ENCODE measurements at regions not wholly inside any gene's neighbourhood (a gene's known extent, or its start where the extent isn't known, plus 50 kb on each side); places are given as distances from the start of the nearest gene placed in this dataset.

GRCh38 chr13:81425286-81425685, 1084.4 kb upstream of the SPRY2 start:
- H3K27me3 ChIP-seq (ENCODE audit: control insufficient read depth in 4 of 4, insufficient read depth in 4 of 4, low read length in 3 of 4), result no peaks in the 10 kb centered on the region
- TF ChIP-seq GABPA (IDR thresholded peaks at IDR 0.05 in 1 of 2, conservative IDR thresholded peaks at IDR 0.05 in 1 of 2) (no peak), MAX (IDR thresholded peaks at IDR 0.05) (no peak), RAD21 (IDR thresholded peaks at IDR 0.05) (no peak), ATF3 (IDR thresholded peaks at IDR 0.05) (no peak), FOXA2 (IDR thresholded peaks at IDR 0.05) (no peak), CTCF (IDR thresholded peaks at IDR 0.05; ENCODE audit: low read depth, low read length, missing input control) (no peak), FOXA1 (IDR thresholded peaks at IDR 0.05) (no peak), REST (IDR thresholded peaks at IDR 0.05) (no peak), HNF4A (conservative IDR thresholded peaks at IDR 0.05) (no peak), EGR1 (IDR thresholded peaks at IDR 0.05; ENCODE audit: low read depth in 2 of 2) (no peak), RXRA (IDR thresholded peaks at IDR 0.05) (no peak), SP1 (IDR thresholded peaks at IDR 0.05) (no peak), JUND (IDR thresholded peaks at IDR 0.05) (no peak), YY1 (IDR thresholded peaks at IDR 0.05) (no peak), NR2F2 (IDR thresholded peaks at IDR 0.05) (no peak), HNF4G (IDR thresholded peaks at IDR 0.05) (no peak), ZBTB33 (IDR thresholded peaks at IDR 0.05) (no peak)
- H3K36me3 ChIP-seq (ENCODE audit: control insufficient read depth in 4 of 4, insufficient read depth in 3 of 4, low read depth in 1 of 4, low read length in 3 of 4), result no peaks in the 10 kb centered on the region
- no peaks in the 10 kb centered on the region for H3K9me3 ChIP-seq (ENCODE audit: control insufficient read depth in 4 of 4, low read length in 3 of 4)
- H3K27ac ChIP-seq (ENCODE audit: low read depth in 1 of 2, low read length in 2 of 2), result no peak overlapping the region
- no peak for DNase-seq (ENCODE audit: low spot score)
- H3K9ac ChIP-seq (ENCODE audit: low read depth in 1 of 2, low read length in 2 of 2), result no peak overlapping the region
- no peaks in the 10 kb centered on the region for H3K4me1 ChIP-seq (ENCODE audit: control insufficient read depth in 4 of 4, insufficient read depth in 4 of 4, low read length in 3 of 4)
- no peak overlapping the region for H3K4me3 ChIP-seq (ENCODE audit: low read depth in 1 of 3, low read length in 3 of 3)
- 68% methylated on average over 2 of the region's 2 CpGs for WGBS

- H3K4me1 ChIP-seq (ENCODE audit: control insufficient read depth in 4 of 4, insufficient read depth in 4 of 4, low read length in 3 of 4), result no peaks in the 10 kb centered on the region
- no peak overlapping the region for H3K4me3 ChIP-seq (ENCODE audit: low read depth in 1 of 3, low read length in 3 of 3)
- no peak overlapping the region for H3K9ac ChIP-seq (ENCODE audit: low read depth in 1 of 2, low read length in 2 of 2)
- no peak for TF ChIP-seq ZBTB33 (IDR thresholded peaks at IDR 0.05)
- no peak for TF ChIP-seq EGR1 (IDR thresholded peaks at IDR 0.05; ENCODE audit: low read depth in 2 of 2)
- no peak for TF ChIP-seq TAF1 (conservative IDR thresholded peaks at IDR 0.05)
- TF ChIP-seq SP1 (IDR thresholded peaks at IDR 0.05), result no peak
- TF ChIP-seq YY1 (IDR thresholded peaks at IDR 0.05), result no peak
- H3K36me3 ChIP-seq (ENCODE audit: control insufficient read depth in 4 of 4, insufficient read depth in 3 of 4, low read depth in 1 of 4, low read length in 3 of 4), result no peaks in the 10 kb centered on the region
- no peak for DNase-seq (ENCODE audit: low spot score)
- no peak overlapping the region for H3K27ac ChIP-seq (ENCODE audit: low read depth in 1 of 2, low read length in 2 of 2)
- no peaks in the 10 kb centered on the region for H3K9me3 ChIP-seq (ENCODE audit: control insufficient read depth in 4 of 4, low read length in 3 of 4)
- no peaks in the 10 kb centered on the region for H3K27me3 ChIP-seq (ENCODE audit: control insufficient read depth in 4 of 4, insufficient read depth in 4 of 4, low read length in 3 of 4)
Measured at GRCh38 chr13:81409284-81409683, 1068.4 kb upstream of the SPRY2 start.
